ENCODE measurements at regions not wholly inside any gene's neighbourhood (a gene's known extent, or its start where the extent isn't known, plus 50 kb on each side); places are given as distances from the start of the nearest gene placed in this dataset.
"Not testable (repeated sequence)": the region's sequence is repeated elsewhere in the genome, so short reads cannot be mapped to it uniquely, and the experiment has no call there.

DNA sequence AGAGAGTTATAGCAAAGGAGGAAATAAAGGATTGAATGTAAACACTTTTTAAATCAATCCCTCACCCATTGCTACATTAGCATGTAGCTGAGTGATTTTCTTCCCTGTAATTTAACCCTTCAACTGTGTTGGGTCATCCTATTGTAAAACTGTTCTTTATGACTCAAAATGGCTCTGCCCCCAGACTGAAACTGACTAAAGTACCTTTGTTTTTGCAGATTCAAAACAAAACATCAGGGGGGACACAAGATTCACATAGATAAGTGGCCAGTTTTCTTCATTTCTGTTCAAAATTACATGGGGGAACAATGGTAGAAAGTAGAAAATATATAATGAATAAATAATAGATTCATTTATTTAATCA is 268.4 kb downstream of the IGSF11 start:
- DNase-seq = no peak

DNA sequence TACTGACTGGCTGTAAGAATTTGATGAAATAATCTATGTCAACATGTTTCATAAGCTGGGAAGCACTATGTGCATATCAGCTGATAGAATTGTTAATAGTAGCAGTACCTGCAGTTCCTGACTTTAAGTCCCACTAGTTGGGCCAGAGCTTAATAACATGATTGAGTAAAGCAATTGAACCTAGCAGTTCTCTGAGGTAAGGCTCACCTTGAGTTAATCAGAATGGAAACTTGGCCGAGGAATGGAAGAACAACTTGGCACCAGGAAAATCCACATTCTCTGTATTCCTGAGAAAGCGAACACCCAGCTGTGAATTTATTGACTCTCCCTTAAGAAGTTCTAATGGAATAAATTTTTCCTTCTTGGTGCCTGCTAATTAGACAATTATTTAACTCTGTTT is 262.6 kb downstream of the IGSF11 start:
- DNase-seq = no peak

DNA sequence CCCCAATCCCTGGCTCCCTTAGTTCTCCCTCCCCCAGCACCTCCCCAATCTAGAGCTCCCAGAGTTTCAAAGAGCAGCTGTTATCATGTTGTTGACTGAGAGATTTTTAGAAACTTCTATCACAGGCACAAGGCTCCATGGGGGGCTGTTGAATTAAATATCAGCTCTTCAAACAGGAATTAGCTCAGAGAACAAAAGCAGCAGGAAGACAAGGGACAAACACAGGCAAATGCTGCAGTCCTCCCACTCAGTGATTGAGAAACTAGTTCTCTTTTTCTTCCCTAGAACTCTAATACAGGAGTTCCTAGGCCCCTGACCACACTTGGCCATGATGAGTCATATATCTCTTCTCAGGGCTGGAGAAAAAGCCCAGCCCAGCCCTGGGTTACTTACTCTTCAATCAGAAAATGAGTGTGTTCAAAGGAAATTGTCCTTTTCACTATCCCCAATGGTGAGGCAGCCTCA is 262.1 kb downstream of the IGSF11 start:
- peak; percentile 3 for DNase-seq

DNA sequence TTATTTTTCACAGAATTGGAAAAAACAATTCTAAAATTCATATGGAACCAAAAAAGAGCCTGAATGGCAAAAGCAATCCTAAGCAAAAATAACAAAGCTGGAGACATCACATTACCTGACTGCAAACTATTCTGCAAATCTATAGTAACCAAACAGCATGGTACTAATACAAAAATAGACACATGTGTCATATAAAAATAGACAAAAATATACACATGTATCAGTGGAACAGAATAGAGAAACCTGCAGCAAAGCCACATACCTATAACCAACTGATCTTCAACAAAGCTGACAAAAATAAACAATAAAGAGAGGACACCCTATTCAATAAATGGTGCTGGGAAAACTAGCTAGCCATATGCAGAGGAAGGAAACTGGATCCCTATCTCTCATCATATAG is 259.6 kb downstream of the IGSF11 start:
- no peak for DNase-seq

DNA sequence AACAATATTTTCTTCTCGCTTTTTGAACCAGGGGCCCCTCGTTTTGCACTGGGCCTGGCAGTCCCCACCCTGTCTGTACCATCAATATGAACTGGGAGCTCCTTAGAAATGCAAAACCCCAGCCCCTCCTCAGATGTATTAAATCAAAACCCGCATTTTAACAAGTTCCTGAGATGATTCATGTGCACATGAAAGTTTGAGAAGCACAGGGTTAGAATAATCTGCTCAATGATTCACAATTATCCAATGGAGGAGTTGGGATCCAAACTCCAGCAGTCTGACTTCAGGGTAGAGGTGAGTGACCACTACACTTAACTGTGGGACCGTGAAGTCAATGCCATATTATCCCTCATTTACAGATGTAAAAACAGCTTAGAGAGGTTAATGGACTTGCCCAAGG is 256.4 kb downstream of the IGSF11 start:
- no peak for DNase-seq

DNA sequence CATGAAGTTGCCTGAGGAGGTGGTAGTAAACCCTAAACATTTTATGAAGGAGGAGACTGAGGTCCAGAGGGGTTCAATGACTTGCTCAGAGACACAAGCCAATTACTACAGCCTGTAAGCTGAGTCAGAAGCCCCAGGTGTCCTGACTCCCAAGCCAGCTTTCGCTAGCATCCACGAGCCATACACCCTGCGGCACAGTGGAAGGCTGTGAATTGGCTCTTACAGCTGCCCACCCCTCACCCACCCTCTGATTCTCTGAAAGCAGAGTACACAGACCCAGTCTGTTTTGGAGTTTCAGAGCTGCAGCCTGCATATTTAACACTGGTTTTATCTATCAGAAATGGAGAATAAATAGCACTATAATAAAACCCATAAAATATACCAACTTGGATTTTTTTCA is 253.4 kb downstream of the IGSF11 start:
- DNase-seq = no peak

DNA sequence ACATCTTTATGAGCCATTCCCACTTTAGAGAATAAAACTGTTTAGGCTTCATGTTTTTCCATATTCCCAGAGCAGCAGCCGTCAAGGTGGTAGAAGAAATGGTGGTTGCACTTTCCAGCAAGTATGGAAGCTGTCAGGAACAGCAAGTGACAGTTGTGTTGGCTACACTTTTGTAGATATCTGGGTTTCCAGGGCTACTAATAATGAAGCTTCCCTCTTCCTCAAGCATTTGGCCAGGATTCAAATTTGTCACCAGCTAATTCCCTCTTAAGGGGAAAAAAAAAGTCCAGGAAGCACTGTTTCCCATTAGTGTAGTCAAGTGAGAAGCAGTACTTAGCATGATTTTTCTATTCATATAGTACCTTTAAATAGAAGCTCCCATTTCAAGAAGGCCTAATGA is 252.8 kb downstream of the IGSF11 start:
- DNase-seq = no peak

DNA sequence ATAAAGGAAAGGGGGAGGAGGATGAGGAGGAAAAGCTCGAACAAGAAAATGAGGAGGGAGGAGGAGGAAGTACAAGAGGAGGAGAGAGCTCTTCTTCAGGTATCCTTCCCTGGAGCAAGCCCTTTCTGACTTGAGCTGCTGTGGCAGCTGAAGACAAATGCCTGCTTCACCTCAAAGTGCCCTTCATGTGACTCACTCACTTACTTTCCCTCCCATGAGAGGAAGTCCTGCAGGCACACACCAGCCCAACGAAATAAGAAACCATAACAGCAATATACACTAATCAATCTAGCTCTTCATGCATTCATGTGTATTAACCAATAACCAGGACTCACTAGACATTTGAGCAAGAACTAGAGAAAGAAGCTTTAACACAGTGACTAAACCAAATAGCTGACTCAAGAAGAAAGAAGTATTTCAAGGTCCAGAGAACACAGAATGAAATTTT is 251.9 kb downstream of the IGSF11 start:
- DNase-seq = no peak

DNA sequence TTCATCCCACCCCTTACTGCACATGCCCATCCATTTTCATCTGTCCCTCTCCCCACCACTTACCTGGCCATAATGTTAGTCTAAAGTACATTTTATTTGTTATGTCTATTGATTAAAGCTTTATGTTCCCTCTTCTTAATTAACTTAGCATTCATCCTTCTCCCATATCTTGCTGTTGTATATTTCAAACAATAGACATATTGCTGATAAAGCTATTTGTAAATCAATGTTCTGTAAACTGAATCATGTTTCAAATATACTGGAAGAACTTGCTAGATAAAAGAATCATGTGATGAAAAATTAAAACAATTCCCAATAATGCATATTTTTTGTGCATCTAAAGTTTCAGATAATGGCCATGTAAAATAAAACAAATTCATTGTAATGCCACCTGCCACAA is 249.2 kb downstream of the IGSF11 start:
- no peak for DNase-seq

DNA sequence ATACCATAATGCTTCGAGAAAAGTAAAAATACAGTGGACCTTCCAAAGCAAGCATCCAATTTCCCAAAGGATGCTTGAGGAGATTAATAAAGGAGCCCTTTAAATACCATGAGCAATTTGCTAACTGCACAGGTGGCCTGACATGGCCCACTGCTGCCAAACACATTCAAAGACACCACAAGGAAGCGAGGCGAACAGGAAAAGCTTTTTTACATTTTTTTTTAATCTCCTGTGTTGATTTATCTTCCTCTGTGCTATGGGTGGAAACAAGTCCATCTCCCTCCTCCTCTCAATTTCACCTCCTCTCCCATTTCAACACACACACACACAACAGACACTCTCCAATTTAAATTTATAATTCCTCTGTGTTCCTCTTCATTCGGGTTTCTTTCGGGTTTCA is 243.4 kb downstream of the IGSF11 start:
- DNase-seq = no peak

DNA sequence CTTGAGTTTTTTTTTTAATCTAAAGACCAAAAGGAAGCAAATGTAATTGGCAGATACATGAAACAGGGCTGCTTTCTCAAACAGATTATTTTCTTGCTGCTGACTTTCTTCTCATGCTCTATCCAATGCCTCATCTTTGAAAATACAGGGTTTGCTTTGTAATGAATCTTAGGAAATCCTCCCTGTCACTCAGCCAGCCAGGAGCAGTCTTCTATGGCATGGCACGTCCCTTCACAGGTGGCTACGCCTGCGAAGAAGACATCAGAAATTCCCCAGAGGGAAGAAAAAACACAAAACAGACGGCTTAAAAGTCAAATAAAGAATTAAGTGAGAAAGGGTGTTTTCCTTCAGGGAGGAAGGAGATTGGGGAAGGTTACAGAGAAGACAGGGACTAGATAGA is 242.5 kb downstream of the IGSF11 start:
- DNase-seq = no peak

DNA sequence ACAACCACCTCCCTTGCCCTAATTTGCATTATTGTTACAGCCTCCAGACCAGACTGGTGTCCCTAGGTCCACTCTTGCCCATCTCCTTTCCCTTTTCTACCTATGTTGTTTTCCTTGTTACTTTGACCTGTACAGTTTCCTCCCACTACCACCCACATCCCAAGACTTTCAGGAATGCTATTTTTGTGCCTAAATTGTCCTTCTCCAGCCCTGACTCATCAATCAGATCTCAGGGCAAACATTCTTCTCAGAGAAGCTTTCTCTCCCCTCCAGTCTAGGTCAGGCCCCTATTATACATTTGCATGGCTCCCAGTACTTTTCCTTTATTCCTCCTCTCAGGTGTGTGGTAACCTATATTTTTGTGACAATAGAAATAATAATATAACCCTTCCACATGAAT is 241.5 kb downstream of the IGSF11 start:
- no peak for DNase-seq

DNA sequence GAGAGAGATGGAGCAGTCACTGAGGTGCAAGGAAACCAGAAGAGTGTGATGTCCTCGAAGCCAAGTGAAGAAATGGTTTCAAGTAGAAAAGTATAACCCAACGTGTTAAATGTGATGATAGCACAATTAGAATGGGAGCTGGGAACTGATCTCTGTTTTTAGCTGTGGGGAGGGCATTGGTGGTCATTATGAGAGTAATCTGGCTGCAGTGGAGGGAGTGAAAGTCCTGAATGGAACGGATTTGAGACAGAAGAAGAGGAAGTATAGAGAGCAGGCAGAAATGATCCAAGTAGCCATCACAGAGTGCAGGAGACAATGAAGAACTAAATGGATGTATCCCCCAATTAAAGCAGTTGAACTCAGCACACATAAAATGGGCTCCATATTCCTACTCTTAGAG is 235.3 kb downstream of the IGSF11 start:
- no peak for DNase-seq

DNA sequence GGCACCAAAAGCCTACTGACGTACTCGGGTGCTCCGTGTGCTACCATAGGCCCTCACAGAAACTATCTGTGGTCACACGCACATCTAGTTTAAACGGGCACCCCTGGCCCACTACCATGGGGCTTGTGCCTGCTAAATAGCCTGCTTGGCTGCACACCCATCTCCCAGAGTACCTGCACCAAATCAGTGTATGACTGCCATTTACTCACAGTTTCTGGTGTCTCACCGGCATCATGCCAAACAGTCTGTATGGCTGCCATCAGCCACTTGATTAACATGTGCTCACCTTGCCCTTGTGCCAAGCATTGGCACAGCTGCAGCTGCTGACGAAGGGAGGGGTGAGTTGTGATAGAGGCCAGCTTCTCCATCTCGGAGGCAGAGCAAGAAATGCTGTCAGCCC is 232.7 kb downstream of the IGSF11 start:
- DNase-seq = no peak

DNA sequence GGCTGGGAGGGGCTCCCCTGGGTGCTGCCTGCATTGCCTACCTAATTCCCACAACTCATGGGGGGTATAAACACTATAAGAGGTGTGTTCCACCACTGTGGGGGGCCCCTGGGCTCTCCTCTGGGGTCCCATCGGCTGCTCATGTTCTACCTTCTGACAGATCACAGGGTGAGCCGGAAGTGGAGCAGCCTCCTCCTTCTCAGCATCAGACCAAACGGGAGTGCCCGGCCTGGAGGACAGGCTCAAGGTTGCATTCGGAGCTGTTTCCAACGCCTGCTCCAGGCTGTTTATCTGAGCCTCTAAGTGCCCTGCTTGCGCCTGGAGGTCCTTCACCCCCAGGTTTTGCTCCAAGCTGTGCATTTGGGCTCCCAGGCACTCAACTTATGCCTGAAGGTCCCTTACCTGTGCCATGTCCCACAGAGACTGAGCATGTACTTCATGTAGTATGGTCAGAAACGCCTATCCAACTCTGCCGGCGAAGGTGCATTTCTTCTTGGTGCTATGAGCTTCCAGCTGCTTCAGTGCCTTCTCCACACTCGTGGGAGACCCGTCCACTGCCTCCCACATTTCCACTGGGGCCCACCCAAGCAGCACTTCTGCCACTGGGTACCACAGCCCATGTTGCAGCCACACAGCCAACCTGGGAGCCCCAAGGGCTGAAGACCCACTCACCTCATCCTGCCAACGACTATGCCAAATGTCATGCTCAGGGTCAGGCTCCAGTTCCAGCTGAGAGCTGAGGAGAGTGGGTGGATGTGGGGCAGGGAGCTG is 232.1 kb downstream of the IGSF11 start:
- no peak for DNase-seq

DNA sequence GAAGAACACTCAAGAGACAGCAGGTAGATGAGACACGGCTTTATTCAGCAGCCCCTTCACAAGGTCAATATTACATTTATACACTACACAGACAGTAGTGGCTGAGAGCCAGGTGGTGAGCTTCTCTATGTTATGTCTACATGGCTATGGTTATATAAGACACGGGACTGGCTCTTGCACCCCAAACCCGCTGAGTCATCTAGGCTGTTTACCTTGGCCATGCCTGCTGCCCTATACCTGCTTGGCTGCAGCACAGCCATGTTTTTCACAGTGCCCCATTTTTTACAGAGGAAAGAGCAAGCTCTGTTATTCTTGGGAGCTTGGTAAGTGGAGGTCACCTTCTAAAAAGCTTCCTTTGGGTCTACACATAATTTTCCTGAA is 231.6 kb downstream of the IGSF11 start:
- no peak for DNase-seq

DNA sequence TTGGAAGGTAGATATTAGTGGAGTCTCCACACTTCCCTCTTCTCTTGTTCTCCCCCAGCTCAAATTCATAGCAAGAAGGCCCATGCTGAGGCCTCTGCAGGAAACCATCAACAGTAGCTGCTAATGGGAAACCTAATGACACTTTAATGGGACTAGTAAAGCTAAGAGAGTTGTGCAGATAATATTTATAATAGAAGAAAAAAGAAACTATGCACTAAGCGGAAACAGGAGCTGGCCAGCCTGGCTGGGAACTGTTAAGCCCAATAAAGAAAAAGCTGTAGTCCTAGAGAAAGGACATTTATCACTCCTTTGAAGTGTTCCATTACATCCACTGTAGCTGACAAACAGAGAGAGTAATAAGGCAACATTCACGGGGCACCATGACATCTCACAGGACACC is 229.6 kb downstream of the IGSF11 start:
- DNase-seq = no peak

DNA sequence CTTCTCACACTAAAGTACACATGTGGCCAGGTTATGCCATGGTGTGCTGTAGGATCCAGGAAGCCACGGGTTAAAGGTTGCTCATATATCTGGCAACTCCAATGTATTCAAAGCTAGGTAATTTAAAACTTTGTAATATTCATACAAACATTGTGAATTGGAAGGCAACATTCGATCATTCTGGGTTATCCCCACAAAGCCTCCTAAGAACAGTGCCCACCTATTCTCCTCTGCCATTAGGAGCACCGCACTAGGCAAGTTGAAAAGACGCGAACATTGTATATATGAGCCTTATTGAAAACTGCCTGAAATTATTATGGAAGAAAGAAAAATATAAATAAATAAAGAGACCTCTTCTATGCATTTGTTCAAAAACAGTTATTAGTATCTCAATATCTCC is 228.2 kb downstream of the IGSF11 start:
- DNase-seq = no peak

DNA sequence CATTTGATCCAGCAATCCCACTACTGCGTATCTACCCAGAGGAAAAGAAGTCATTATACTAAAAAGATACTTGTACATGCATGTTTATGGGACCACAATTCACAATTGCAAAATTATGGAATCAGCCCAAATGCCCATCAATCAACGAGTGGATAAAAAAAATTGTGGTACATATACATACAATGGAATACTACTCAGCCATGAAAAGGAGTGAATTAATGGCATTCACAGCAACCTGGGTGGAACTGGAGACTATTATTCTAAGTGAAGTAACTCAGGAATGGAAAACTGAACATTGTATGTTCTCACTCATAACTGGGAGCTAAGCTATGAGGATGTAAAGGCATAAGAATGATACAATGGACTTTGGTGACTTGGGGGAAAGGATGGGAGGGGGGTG is 227.3 kb downstream of the IGSF11 start:
- not testable (repeated sequence) for DNase-seq

DNA sequence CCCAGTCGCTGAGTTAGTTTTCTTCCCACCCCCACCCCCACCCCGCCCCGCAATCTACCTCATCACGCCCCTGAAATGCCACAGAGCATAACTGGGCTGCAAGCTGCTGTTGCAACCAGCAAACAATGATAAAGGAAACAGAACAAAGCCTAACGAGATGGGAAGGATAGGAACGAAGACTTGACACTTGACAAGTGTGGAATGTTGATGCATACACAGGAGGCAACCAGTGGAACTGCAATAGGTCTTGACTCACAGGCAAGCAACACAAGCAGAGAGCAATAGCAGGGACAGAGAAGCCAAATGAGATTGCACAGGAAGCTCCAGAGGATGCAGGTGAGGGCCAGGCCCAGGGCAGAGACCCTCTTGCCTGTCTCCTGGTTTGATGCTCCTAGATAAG is 225.9 kb downstream of the IGSF11 start:
- DNase-seq = no peak

DNA sequence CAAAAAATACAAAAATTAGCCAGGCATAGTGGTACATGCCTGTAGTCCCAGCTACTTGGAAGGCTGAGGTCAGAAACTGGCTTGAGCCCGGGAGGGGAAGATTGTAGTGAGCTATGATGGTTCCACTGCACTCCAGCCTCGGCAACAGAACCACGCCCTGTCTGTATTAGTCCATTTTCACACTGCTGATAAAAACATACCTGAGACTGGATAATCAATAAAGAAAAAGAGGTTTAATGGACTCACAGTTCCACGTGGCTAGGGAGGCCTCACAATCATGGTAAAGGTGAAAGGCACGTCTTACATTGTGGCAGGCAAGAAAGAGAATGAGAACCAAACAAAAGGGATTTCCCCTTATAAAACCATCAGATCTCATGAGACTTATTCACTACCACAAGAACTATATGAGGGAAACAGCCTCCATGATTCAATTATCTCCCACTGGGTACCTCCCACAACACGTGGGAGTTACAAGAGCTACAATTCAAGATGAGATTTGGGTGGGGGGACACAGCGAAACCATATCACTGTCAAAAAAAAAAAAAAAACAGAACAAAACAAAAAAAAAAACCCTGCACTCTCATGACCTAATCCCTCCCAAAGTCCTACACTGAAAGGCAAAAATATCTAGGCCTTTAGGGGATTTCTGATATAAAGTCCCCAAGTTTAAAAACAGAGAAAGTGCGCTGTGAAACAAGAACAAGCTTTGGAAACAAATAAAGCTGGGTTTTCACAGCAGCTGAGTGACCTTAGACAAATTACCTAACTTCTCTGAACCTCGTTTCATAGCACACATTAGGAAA is 224.7 kb downstream of the IGSF11 start:
- DNase-seq = peak; percentile 1

DNA sequence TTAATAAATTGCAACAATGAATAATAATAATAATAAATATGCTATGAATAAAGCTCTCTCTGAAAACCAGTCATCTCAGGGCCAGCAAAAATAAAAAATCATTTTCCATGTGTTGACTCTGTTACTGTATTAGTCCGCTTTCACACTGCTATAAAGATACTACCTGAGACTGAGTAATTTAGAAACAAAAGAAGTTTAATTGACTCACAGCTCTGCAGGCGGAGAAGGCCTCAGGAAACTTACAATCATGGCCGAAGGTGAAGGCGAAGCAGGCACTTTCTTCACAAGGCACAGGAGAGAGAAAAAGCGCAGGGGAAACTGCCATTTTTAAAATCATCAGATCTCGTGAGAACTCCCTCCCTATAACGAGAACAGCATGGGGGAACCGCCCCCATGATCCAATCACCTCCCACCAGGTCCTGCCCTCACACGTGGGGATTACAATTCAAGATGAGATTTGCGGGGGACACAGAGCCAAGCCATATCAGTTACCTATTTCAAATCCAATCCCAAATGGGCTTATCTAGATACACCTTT is 224.1 kb downstream of the IGSF11 start:
- peak; percentile 6 for DNase-seq

DNA sequence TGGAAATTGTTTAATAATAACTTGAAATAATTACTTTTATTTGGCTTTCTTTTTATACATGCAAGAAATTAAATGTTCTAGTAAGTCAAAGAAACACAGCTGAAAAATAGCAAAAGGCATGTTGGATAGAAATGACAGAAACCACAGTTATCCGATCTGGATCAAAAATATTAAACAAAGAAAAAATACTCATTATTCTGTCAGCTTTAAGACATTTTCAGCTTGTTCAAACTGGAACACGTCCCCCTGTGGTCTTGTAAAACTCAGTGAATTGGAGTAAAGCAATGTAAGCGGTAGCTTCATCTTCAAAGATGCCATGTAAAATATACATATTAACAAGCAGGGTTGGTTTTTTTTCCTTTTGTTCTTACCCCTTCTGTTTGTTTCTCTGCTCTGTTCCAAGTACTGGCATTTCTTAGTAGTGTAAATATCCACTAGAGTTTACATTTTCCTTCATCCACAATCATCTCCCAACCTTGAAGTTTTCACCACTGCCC is 223.4 kb downstream of the IGSF11 start:
- no peak for DNase-seq

DNA sequence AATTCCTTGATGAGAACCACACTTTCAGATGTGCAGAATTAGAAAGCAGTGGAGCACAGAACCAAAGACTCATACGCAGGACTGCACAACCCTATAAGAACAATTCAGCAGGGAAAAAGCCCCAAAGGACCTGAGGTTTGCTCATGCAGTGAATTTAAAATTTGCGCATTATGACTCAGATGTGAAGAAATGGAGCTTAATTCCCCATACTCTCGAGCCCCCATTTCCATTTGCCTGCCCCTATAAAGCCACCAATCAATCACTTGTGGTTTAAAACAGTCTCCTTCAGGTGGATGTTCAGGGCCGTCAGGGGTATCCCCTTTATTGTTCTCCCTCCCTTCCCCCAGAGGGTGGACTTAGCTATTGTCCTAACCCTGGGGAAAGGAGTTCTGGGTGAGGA is 221.2 kb downstream of the IGSF11 start:
- no peak for DNase-seq
